Mesendoderm (in vitro differentiated cells): ENCODE measurements at regions not wholly inside any gene's neighbourhood (a gene's known extent, or its start where the extent isn't known, plus 50 kb on each side); places are given as distances from the start of the nearest gene placed in this dataset.

Source experiments
- DNase-seq: peaks from one replicate; pipeline ENCODE4 v3.0.0; 2013
- H2AK5ac ChIP-seq: 2 replicates; pipeline ENCODE4 v1.6.1; 2013; ENCODE audit warnings: low read length, inconsistent platforms
- H2BK120ac ChIP-seq: 2 replicates; pipeline ENCODE4 v1.6.1; 2013; ENCODE audit warnings: low read depth, mild to moderate bottlenecking, low read length, moderate library complexity, mixed read lengths
- H2BK15ac ChIP-seq: replicated peaks from 2 replicates; pipeline ENCODE4 v1.6.1; 2013; ENCODE audit warnings: low read depth, mild to moderate bottlenecking, moderate library complexity
- H2BK5ac ChIP-seq: 2 replicates; pipeline ENCODE4 v1.6.1; 2013; ENCODE audit warnings: low read length, inconsistent platforms
- H3K18ac ChIP-seq: 2 replicates; pipeline ENCODE4 v1.6.1; 2013; ENCODE audit warnings: mild to moderate bottlenecking, low read length, mixed read lengths
- H3K23ac ChIP-seq: one replicate; pipeline ENCODE4 v1.6.1; 2013; ENCODE audit warnings: low read length
- H3K27ac ChIP-seq: 2 replicates; pipeline ENCODE4 v1.5.1; 2013; ENCODE audit warnings: low read depth, mild to moderate bottlenecking, inconsistent platforms, low read length, moderate library complexity
- H3K27me3 ChIP-seq: 2 replicates; pipeline ENCODE4 v1.6.1; 2013; ENCODE audit warnings: low read length, control low read depth, mild to moderate bottlenecking, inconsistent platforms; ENCODE audit not compliant: insufficient read depth, poor library complexity
- H3K36me3 ChIP-seq: 2 replicates; pipeline ENCODE4 v1.6.1; 2013; ENCODE audit warnings: low read length, inconsistent platforms; ENCODE audit not compliant: control insufficient read depth, insufficient read depth
- H3K4ac ChIP-seq: one replicate; pipeline ENCODE4 v1.6.1; 2013; ENCODE audit warnings: low read depth, mild to moderate bottlenecking, low read length, moderate library complexity
- H3K4me1 ChIP-seq: 2 replicates; pipeline ENCODE4 v1.6.1; 2013; ENCODE audit warnings: low read depth, low read length, inconsistent platforms; ENCODE audit not compliant: control insufficient read depth
- H3K4me2 ChIP-seq: 2 replicates; pipeline ENCODE4 v1.6.1; 2013; ENCODE audit warnings: low read length
- H3K4me3 ChIP-seq: 2 replicates; pipeline ENCODE4 v1.5.1; 2013; ENCODE audit warnings: mild to moderate bottlenecking, low read length
- H3K56ac ChIP-seq: one replicate; pipeline ENCODE4 v1.6.1; 2013; ENCODE audit warnings: low read length
- H3K79me1 ChIP-seq: 2 replicates; pipeline ENCODE4 v1.6.1; 2013; ENCODE audit warnings: low read length, inconsistent platforms
- H3K79me2 ChIP-seq: 2 replicates; pipeline ENCODE4 v1.6.1; 2013; ENCODE audit warnings: mild to moderate bottlenecking, low read length; ENCODE audit not compliant: control insufficient read depth, insufficient read depth
- H3K9ac ChIP-seq: 2 replicates; pipeline ENCODE4 v1.6.1; 2013; ENCODE audit warnings: low read length, inconsistent platforms
- H4K5ac ChIP-seq: one replicate; pipeline ENCODE4 v1.6.1; 2013; ENCODE audit warnings: low read length
- H4K8ac ChIP-seq: one replicate; pipeline ENCODE4 v1.6.1; 2013; ENCODE audit warnings: low read depth, mild to moderate bottlenecking, control low read depth, low read length, moderate library complexity
- WGBS: extraction: QIAGEN DNeasy Blood & Tissue Kit; methylation state at CpG from one replicate; pipeline ENCODE4 v1.1.7; 2013; ENCODE audit warnings: low lambda C conversion rate, missing lambda C conversion rate; ENCODE audit not compliant: insufficient coverage; ENCODE audit errors: extremely low coverage; 5-methylcytosine and 5-hydroxymethylcytosine counted together

DNA sequence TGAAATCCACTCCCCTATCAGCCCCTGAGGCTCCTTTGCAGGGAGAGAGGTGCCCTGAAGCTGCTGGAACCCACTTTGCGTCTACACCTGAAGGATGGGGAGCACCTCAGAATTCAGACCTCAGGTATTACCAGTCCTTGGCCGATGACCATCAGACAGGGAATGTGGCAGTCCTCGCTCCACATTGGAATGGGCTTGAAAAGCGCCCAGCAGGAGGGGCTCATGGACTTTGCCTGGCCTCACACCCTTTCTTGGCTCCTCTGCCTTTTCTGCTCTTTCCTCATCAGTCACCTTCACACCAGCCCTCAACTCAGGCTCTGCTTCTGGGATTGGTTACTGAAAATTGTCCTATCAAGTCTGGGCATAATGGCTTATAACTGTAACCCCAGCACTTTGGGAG lies 83.9 kb downstream of the BARX1 start:
- H3K4me2 ChIP-seq = no peak overlapping the region
- H2BK120ac ChIP-seq = no peak overlapping the region
- no peak overlapping the region for H3K23ac ChIP-seq
- no peak overlapping the region for H3K4ac ChIP-seq
- H3K79me2 ChIP-seq = no peaks in the 10 kb centered on the region
- no peak overlapping the region for H3K9ac ChIP-seq
- no peaks in the 10 kb centered on the region for H3K4me1 ChIP-seq
- H3K27ac ChIP-seq = no peak overlapping the region
- H2AK5ac ChIP-seq = no peak overlapping the region
- DNase-seq = peak; percentile 36
- H2BK5ac ChIP-seq = no peak overlapping the region
- H4K8ac ChIP-seq = no peak overlapping the region
- H4K5ac ChIP-seq = no peak overlapping the region
- no CpG with 5 or more reads among the region's 4 CpGs for WGBS
- H2BK15ac ChIP-seq = no peak overlapping the region
- no peaks in the 10 kb centered on the region for H3K79me1 ChIP-seq
- H3K4me3 ChIP-seq = no peak overlapping the region
- no peaks in the 10 kb centered on the region for H3K27me3 ChIP-seq
- no peak overlapping the region for H3K56ac ChIP-seq
- H3K18ac ChIP-seq = no peak overlapping the region
- H3K36me3 ChIP-seq = no peaks in the 10 kb centered on the region

DNA sequence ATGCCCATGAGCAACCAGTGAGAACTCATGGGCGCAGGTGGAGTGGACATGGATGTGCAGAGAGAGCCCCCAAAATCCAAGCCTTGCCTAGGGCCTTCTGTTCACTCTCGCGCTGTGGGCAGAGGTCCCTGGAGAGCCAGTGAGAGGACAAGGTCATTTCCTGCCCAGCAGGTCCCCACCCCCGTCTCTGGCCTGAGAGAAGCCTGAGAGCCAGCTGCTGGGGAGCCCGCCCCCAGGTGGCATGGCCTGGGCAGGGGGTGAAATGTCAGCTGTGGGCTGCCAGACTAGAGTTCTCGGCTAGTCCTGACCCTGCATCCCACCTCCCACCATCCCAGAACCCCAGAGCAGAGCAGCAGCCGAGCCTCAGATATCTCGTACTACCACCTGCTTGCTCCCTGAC lies 85.3 kb downstream of the BARX1 start:
- H2BK120ac ChIP-seq = no peak overlapping the region
- H3K23ac ChIP-seq = no peak overlapping the region
- H2BK5ac ChIP-seq = no peak overlapping the region
- no peak overlapping the region for H3K56ac ChIP-seq
- no peak for DNase-seq
- no peaks in the 10 kb centered on the region for H3K79me2 ChIP-seq
- no peak overlapping the region for H2BK15ac ChIP-seq
- WGBS = no CpG with 5 or more reads among the region's 8 CpGs
- no peak overlapping the region for H3K18ac ChIP-seq
- H3K36me3 ChIP-seq = no peaks in the 10 kb centered on the region
- H3K27me3 ChIP-seq = no peaks in the 10 kb centered on the region
- H3K79me1 ChIP-seq = no peaks in the 10 kb centered on the region
- no peak overlapping the region for H3K27ac ChIP-seq
- H3K4ac ChIP-seq = no peak overlapping the region
- H3K9ac ChIP-seq = no peak overlapping the region
- H2AK5ac ChIP-seq = no peak overlapping the region
- no peak overlapping the region for H3K4me2 ChIP-seq
- no peak overlapping the region for H4K5ac ChIP-seq
- H3K4me3 ChIP-seq = no peak overlapping the region
- no peak overlapping the region for H4K8ac ChIP-seq
- H3K4me1 ChIP-seq = no peaks in the 10 kb centered on the region

DNA sequence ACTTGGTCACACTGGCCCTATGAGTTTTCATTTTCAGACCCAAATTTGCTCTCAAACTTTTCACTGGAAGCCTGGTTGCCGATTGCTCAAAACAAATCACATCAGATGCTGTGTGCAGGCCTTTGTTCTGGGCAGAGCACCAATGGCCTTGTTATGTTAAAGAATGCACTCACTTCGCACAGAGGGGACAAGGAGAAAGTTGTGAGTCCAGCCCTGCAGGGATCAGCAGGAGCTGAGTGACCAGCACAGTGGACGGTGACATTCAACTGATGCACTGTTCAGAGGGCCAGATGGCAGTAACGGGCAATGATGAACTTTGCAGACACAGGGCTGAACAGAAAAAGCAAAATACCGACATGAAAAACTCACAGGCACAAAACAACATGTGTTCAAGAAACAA lies 86.1 kb downstream of the BARX1 start:
- H3K4ac ChIP-seq = no peak overlapping the region
- H3K79me1 ChIP-seq = no peaks in the 10 kb centered on the region
- no peak for DNase-seq
- no peak overlapping the region for H2BK15ac ChIP-seq
- H3K27me3 ChIP-seq = no peaks in the 10 kb centered on the region
- WGBS = no CpG with 5 or more reads among the region's 5 CpGs
- H3K4me3 ChIP-seq = no peak overlapping the region
- no peak overlapping the region for H3K18ac ChIP-seq
- no peak overlapping the region for H2BK120ac ChIP-seq
- H3K56ac ChIP-seq = no peak overlapping the region
- H4K5ac ChIP-seq = no peak overlapping the region
- H3K4me1 ChIP-seq = no peaks in the 10 kb centered on the region
- H3K27ac ChIP-seq = no peak overlapping the region
- no peak overlapping the region for H3K9ac ChIP-seq
- no peaks in the 10 kb centered on the region for H3K79me2 ChIP-seq
- H3K4me2 ChIP-seq = no peak overlapping the region
- H3K23ac ChIP-seq = no peak overlapping the region
- H2AK5ac ChIP-seq = no peak overlapping the region
- H3K36me3 ChIP-seq = no peaks in the 10 kb centered on the region
- H4K8ac ChIP-seq = no peak overlapping the region
- no peak overlapping the region for H2BK5ac ChIP-seq

DNA sequence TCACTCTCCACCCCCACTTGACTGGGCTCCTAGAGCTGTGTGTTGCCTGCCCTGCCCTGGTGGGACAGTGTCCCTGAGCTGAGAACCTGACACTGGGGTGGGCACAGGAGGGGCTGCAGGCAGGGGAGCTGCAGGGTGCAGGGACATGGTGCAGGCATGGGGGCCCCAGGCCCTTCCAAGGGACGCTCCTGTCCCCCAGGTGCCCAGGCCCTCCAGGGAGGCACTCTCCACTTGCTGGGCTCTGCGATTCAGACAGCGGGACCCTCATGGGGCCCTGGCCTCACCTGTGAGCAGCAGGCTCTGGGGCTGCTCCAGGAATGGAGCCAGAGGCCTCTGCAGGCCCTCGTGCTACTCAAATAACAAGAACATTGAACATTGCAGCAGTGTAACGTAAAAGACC lies 89.4 kb downstream of the BARX1 start:
- H4K8ac ChIP-seq = no peak overlapping the region
- no peaks in the 10 kb centered on the region for H3K79me1 ChIP-seq
- H3K27me3 ChIP-seq = no peaks in the 10 kb centered on the region
- H3K23ac ChIP-seq = no peak overlapping the region
- no peaks in the 10 kb centered on the region for H3K79me2 ChIP-seq
- H3K27ac ChIP-seq = no peak overlapping the region
- no peak overlapping the region for H4K5ac ChIP-seq
- no peak overlapping the region for H2BK15ac ChIP-seq
- no peak for DNase-seq
- no CpG with 5 or more reads among the region's 5 CpGs for WGBS
- no peak overlapping the region for H3K4ac ChIP-seq
- no peak overlapping the region for H3K9ac ChIP-seq
- no peak overlapping the region for H3K4me3 ChIP-seq
- no peak overlapping the region for H2BK5ac ChIP-seq
- no peak overlapping the region for H2AK5ac ChIP-seq
- peaks cover 1% of the 10 kb centered on the region for H3K4me1 ChIP-seq
- H3K4me2 ChIP-seq = no peak overlapping the region
- no peaks in the 10 kb centered on the region for H3K36me3 ChIP-seq
- no peak overlapping the region for H2BK120ac ChIP-seq
- no peak overlapping the region for H3K56ac ChIP-seq
- no peak overlapping the region for H3K18ac ChIP-seq

DNA sequence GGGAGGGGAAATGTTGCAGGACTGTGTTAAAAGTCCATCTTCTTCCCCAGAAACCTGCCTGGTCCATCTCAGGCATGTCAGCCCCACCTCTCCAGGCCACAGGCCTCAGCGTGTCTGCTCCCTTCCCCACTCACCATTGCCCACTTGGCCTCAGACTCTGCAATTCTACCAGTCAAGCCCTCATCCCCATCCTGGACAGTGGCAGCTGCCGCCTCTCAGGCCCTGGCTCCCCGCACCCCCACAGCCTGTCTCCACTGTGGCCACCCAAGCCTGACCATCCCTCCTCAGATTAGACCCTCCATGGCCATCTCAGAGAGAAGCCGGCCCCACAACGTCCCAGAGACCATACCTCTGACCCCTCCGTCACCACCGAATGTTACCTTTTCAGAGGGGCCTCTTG lies 89.9 kb downstream of the BARX1 start:
- Histone ChIP-seq H3K18ac (no peak overlapping the region), H3K79me1 (no peaks in the 10 kb centered on the region), H3K4me1 (peaks cover 1% of the 10 kb centered on the region), H3K36me3 (no peaks in the 10 kb centered on the region), H3K4ac (no peak overlapping the region), H4K8ac (no peak overlapping the region), H3K27me3 (no peaks in the 10 kb centered on the region), H3K79me2 (no peaks in the 10 kb centered on the region), H2BK5ac (no peak overlapping the region), H3K27ac (no peak overlapping the region), H3K4me2 (no peak overlapping the region), H3K56ac (no peak overlapping the region), H3K4me3 (no peak overlapping the region), H3K23ac (no peak overlapping the region), H3K9ac (no peak overlapping the region), H2AK5ac (no peak overlapping the region), H2BK120ac (no peak overlapping the region), H2BK15ac (no peak overlapping the region), H4K5ac (no peak overlapping the region)
- no peak for DNase-seq
- no CpG with 5 or more reads among the region's 7 CpGs for WGBS

DNA sequence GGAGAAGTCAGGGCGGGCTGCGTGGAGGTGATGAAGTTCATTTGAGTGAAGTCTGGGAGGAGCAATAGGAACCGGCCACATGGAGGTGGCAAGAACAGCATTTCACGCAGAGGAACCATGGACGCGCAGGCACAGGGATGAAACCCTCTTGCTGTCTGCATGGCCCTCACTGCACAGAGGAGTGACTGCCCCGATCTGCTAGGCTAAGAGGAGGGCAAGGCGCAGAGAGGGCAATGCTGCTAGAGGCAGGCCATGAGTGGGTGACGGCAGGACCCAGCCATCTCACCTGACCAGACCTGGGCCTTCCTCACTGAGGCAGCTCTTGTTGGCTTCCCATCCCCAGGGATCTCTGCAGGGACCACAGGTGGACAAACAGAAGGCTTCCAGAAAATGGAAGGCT lies 90.3 kb downstream of the BARX1 start:
- no peak for DNase-seq

More for the DNA sequence above, 90.3 kb downstream of the BARX1 start:
- no peak overlapping the region for H4K8ac ChIP-seq
- no CpG with 5 or more reads among the region's 9 CpGs for WGBS
- no peak overlapping the region for H3K9ac ChIP-seq
- no peak overlapping the region for H2BK120ac ChIP-seq
- no peak overlapping the region for H3K4me3 ChIP-seq
- H3K79me1 ChIP-seq = no peaks in the 10 kb centered on the region
- H3K4ac ChIP-seq = no peak overlapping the region
- H3K23ac ChIP-seq = no peak overlapping the region
- no peak overlapping the region for H2BK15ac ChIP-seq
- no peak overlapping the region for H3K4me2 ChIP-seq
- H3K27ac ChIP-seq = no peak overlapping the region
- no peak overlapping the region for H2AK5ac ChIP-seq
- peak overlapping the region; percentile 34 for H3K56ac ChIP-seq
- no peaks in the 10 kb centered on the region for H3K36me3 ChIP-seq
- H2BK5ac ChIP-seq = no peak overlapping the region
- H3K79me2 ChIP-seq = no peaks in the 10 kb centered on the region
- H4K5ac ChIP-seq = no peak overlapping the region
- H3K4me1 ChIP-seq = peaks cover 1% of the 10 kb centered on the region
- H3K27me3 ChIP-seq = no peaks in the 10 kb centered on the region
- no peak overlapping the region for H3K18ac ChIP-seq
